Ovary (tissue), 7 donors: ENCODE measurements at regions not wholly inside any gene's neighbourhood (a gene's known extent, or its start where the extent isn't known, plus 50 kb on each side); places are given as distances from the start of the nearest gene placed in this dataset.

Experiments
- DNase-seq, 5 donors: peaks; one replicate each; pipeline ENCODE4 v3.0.0-alpha.2; 2019 to 2020
- H3K27ac ChIP-seq, 2 donors: fragments of 200-600 bp; one replicate each; pipeline versions ENCODE4 v1.5.1 to v1.8.0; 2019 to 2022
- H3K27me3 ChIP-seq: fragments of 200-600 bp; one replicate; pipeline ENCODE4 v1.8.0; 2022
- H3K36me3 ChIP-seq: fragments of 200-600 bp; sonication (generic); one replicate; pipeline ENCODE4 v1.5.1; 2019
- H3K4me1 ChIP-seq: one replicate; pipeline ENCODE4 v1.8.1; 2013; ENCODE audit warnings: mild to moderate bottlenecking, moderate library complexity; ENCODE audit not compliant: insufficient read depth
- H3K4me3 ChIP-seq: fragments of 200-600 bp; sonication (generic); one replicate; pipeline ENCODE4 v1.5.1; 2017
- H3K9me3 ChIP-seq, 2 donors: fragments of 200-600 bp in 1 of 2; sonication (generic) in 1 of 2; one replicate each; pipeline versions ENCODE4 v1.5.1 to v1.8.1; 2013 to 2019; ENCODE audit warnings: mild to moderate bottlenecking in 1 of 2, moderate library complexity in 1 of 2
- CTCF ChIP-seq, 3 donors: fragments of 450-650 bp in 2 of 3; fragments of 200-600 bp in 1 of 3; IDR thresholded peaks; one replicate each; pipeline versions ENCODE4 v1.5.1 to v1.8.0; 2016 to 2022; ENCODE audit warnings: antibody characterized with exemption in 3 of 3, mild to moderate bottlenecking in 1 of 3
- EP300 ChIP-seq: sonication (generic); formaldehyde crosslinking; IDR thresholded peaks from one replicate; pipeline ENCODE4 v1.6.1; 2017; ENCODE audit warnings: antibody characterized with exemption
- POLR2A ChIP-seq: fragments of 450-650 bp; IDR thresholded peaks from one replicate; pipeline ENCODE4 v1.6.1; 2017; ENCODE audit warnings: antibody characterized with exemption, mild to moderate bottlenecking, moderate library complexity
- WGBS, 3 donors: extraction: QIAGEN DNeasy Blood & Tissue Kit in 1 of 3; methylation state at CpG; one replicate each; pipeline versions ENCODE4 v1.1.5 to v1.1.7; 2013 to 2017; 5-methylcytosine and 5-hydroxymethylcytosine counted together
- intact Hi-C, 4 donors: fragments of 100-400 bp; cut with DNase I; formaldehyde crosslinking; loops; one replicate each; pipeline versions ENCODE4 v1.11.0 to v1.15.1; 2022 to 2023
- donor health status: DM: no; HTN: no; CAD: no; lungs with moderate emphysema.
- donor health status: DM: no; HTN: no; CAD: no.
- donor health status: Bipolar disorder and iron deficiency.
- donor health status: DM: no; HTN: no; CAD: no.
- donor health status: DM: yes; HTN: yes; CAD: no.

GRCh38 chr1:199221371-199222150 is 582.7 kb downstream of the PTPRC start:
- Histone ChIP-seq H3K27ac (no peak overlapping the region), H3K9me3 (no peaks in the 10 kb centered on the region), H3K27me3 (no peaks in the 10 kb centered on the region), H3K4me1 (no peaks in the 10 kb centered on the region), H3K4me3 (no peak overlapping the region), H3K36me3 (no peaks in the 10 kb centered on the region)
- DNase-seq, result no peak
- intact Hi-C loops, result no loop called here
- no peak for TF ChIP-seq POLR2A
- no peak for TF ChIP-seq EP300
- TF ChIP-seq CTCF (IDR thresholded peaks at IDR 0.05), result no peak
- 94 to 96% (median 94%) methylated on average over 4 of the region's 4 CpGs for WGBS, 3 donors

GRCh38 chr1:199223936-199224335 is 585.1 kb downstream of the PTPRC start:
- intact Hi-C loops, result no loop called here
- no peaks in the 10 kb centered on the region for H3K27me3 ChIP-seq
- 65 to 75% (median 68%) methylated on average over 3 of the region's 3 CpGs for WGBS, 3 donors
- no peak overlapping the region for H3K4me3 ChIP-seq
- DNase-seq, result no peak
- TF ChIP-seq POLR2A (no peak), EP300 (no peak), CTCF (IDR thresholded peaks at IDR 0.05) (no peak)
- H3K36me3 ChIP-seq, result no peaks in the 10 kb centered on the region
- no peak overlapping the region for H3K27ac ChIP-seq
- H3K9me3 ChIP-seq, result no peaks in the 10 kb centered on the region
- H3K4me1 ChIP-seq, result no peaks in the 10 kb centered on the region

DNA sequence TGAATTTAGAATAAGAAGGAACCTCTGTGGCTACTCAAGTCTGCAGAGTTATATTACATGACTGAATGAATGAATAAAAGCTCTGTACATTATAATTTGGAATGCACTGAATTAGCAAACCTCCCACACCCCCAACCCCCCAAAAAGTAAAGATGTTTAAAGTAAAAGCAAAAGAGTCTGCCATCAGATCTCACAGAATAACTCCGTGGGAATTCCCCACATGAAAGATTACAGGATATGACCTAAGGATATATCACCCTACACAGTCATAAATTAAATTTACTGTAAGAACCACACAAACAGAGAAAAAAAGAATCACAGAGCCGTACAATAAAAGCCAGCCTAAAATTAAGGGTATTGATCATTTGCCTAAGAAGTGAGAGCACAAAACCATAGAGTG is 587.3 kb downstream of the PTPRC start:
- TF ChIP-seq CTCF (IDR thresholded peaks at IDR 0.05) (no peak), POLR2A (no peak), EP300 (no peak)
- no peaks in the 10 kb centered on the region for H3K9me3 ChIP-seq
- no peaks in the 10 kb centered on the region for H3K36me3 ChIP-seq
- intact Hi-C loops, result no loop called here
- H3K27ac ChIP-seq, result no peak overlapping the region
- no peak overlapping the region for H3K4me3 ChIP-seq
- DNase-seq, result no peak
- WGBS, 3 donors, result 19 to 29% (median 20%) methylated on average over 2 of the region's 2 CpGs
- H3K27me3 ChIP-seq, result no peaks in the 10 kb centered on the region
- H3K4me1 ChIP-seq, result no peaks in the 10 kb centered on the region

DNA sequence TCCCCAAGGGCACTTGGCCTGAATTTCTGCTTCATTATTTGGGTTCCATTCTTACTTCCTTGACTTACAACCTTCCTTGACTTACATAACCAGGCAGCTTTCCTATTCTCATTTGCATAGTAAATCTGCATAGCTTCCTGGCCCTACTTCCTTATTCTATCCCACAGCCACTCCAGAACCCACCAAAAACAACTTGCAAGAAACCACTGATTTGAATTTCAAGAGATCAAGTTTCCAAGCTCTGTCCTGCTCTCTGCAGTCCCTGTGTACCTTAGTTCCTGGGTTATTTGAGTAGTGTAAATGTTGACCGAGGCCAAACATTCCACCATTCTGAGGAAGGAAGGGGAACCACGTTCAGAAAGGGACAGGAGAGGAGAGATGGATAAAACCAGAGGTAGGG is 603.3 kb downstream of the PTPRC start:
- no peak overlapping the region for H3K4me3 ChIP-seq
- no peaks in the 10 kb centered on the region for H3K4me1 ChIP-seq
- no peak overlapping the region for H3K27ac ChIP-seq
- WGBS, 3 donors, result 64 to 79% (median 76%) methylated on average over 2 of the region's 2 CpGs
- TF ChIP-seq EP300 (no peak), POLR2A (no peak), CTCF (IDR thresholded peaks at IDR 0.05) (no peak)
- intact Hi-C loops, result no loop called here
- H3K36me3 ChIP-seq, result no peaks in the 10 kb centered on the region
- no peak for DNase-seq
- no peaks in the 10 kb centered on the region for H3K27me3 ChIP-seq
- no peaks in the 10 kb centered on the region for H3K9me3 ChIP-seq
